ENCODE measurements at regions not wholly inside any gene's neighbourhood (a gene's known extent, or its start where the extent isn't known, plus 50 kb on each side); places are given as distances from the start of the nearest gene placed in this dataset.

DNA sequence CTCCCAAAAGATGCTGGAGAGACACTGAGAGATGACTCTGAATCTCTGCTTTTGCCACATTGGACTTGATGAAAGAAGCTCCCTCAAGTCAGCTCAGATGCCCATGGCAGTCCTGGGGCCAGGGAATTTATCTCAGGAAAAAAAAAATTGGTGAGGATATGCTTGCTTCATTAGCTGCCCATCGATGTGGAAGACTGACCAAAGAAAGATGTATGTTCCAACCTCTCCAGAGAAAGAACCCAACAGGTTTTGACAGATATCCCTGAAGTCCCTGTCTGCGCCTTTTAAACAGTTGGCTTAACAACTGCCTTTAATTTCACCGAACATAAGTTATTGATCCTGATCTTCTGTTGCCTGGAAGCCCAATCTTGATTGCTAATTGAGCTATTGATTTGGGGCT is 137.4 kb downstream of the TMEM114 start:
- TF ChIP-seq, protein P1, sequence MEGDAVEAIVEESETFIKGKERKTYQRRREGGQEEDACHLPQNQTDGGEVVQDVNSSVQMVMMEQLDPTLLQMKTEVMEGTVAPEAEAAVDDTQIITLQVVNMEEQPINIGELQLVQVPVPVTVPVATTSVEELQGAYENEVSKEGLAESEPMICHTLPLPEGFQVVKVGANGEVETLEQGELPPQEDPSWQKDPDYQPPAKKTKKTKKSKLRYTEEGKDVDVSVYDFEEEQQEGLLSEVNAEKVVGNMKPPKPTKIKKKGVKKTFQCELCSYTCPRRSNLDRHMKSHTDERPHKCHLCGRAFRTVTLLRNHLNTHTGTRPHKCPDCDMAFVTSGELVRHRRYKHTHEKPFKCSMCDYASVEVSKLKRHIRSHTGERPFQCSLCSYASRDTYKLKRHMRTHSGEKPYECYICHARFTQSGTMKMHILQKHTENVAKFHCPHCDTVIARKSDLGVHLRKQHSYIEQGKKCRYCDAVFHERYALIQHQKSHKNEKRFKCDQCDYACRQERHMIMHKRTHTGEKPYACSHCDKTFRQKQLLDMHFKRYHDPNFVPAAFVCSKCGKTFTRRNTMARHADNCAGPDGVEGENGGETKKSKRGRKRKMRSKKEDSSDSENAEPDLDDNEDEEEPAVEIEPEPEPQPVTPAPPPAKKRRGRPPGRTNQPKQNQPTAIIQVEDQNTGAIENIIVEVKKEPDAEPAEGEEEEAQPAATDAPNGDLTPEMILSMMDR (IDR thresholded peaks at IDR 0.05): no peak
- TF ChIP-seq POLR2A (IDR thresholded peaks at IDR 0.05): no peak

All from vagina (tissue), 2 donors.